ENCODE measurements at regions not wholly inside any gene's neighbourhood (a gene's known extent, or its start where the extent isn't known, plus 50 kb on each side); places are given as distances from the start of the nearest gene placed in this dataset.
"Not testable (repeated sequence)": the region's sequence is repeated elsewhere in the genome, so short reads cannot be mapped to it uniquely, and the experiment has no call there.

DNA sequence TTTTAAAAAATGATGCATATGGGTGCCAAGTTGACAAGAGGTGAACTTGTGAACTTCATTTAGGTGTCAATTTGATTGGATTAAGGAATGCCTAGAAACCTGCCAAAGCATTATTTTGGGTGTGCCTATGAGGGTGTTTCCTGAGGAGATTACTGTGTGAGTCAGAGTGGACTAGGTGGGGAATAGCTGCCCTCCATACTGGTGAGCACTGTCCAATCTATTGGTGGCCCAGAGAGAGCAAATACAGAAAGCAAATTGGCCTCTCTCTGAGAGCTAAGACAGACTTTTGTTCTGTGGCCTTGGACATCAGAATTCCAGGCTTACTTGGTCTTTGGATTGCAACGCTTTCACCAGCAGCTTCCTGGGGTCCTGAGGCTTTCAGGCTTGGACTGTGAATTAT, 388.0 kb downstream of the SUCLG1 start:
- no peaks in the 10 kb centered on the region for H3K4me1 ChIP-seq
- no peak for ATAC-seq (ENCODE audit: low FRiP score in 2 of 2)
- H3K4me3 ChIP-seq, result no peak overlapping the region
- H3K27ac ChIP-seq, result no peak overlapping the region
- H3K36me3 ChIP-seq, result no peaks in the 10 kb centered on the region
- no peak for DNase-seq
- no peaks in the 10 kb centered on the region for H3K9me3 ChIP-seq
- no peak for TF ChIP-seq EP300 (IDR thresholded peaks at IDR 0.05)
- TF ChIP-seq, protein P1, sequence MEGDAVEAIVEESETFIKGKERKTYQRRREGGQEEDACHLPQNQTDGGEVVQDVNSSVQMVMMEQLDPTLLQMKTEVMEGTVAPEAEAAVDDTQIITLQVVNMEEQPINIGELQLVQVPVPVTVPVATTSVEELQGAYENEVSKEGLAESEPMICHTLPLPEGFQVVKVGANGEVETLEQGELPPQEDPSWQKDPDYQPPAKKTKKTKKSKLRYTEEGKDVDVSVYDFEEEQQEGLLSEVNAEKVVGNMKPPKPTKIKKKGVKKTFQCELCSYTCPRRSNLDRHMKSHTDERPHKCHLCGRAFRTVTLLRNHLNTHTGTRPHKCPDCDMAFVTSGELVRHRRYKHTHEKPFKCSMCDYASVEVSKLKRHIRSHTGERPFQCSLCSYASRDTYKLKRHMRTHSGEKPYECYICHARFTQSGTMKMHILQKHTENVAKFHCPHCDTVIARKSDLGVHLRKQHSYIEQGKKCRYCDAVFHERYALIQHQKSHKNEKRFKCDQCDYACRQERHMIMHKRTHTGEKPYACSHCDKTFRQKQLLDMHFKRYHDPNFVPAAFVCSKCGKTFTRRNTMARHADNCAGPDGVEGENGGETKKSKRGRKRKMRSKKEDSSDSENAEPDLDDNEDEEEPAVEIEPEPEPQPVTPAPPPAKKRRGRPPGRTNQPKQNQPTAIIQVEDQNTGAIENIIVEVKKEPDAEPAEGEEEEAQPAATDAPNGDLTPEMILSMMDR (IDR thresholded peaks at IDR 0.05), result no peak
- no peak for TF ChIP-seq POLR2AphosphoS5 (IDR thresholded peaks at IDR 0.05)
- no peak for TF ChIP-seq POLR2A (IDR thresholded peaks at IDR 0.05)
- WGBS, 2 donors, result 81 to 94% methylated on average over 1 of the region's 1 CpG
- no peaks in the 10 kb centered on the region for H3K27me3 ChIP-seq

GRCh38 chr2:84065857-84066256, 393.2 kb downstream of the SUCLG1 start:
- Histone ChIP-seq H3K36me3 (no peaks in the 10 kb centered on the region), H3K9me3 (no peaks in the 10 kb centered on the region), H3K4me3 (no peak overlapping the region), H3K27ac (no peak overlapping the region), H3K27me3 (no peaks in the 10 kb centered on the region), H3K4me1 (no peaks in the 10 kb centered on the region)
- TF ChIP-seq, protein P1 (IDR thresholded peaks at IDR 0.05), result no peak
- TF ChIP-seq POLR2A (IDR thresholded peaks at IDR 0.05) (no peak), EP300 (IDR thresholded peaks at IDR 0.05) (no peak), POLR2AphosphoS5 (IDR thresholded peaks at IDR 0.05) (no peak)
- no peak for DNase-seq
- no peak for ATAC-seq (ENCODE audit: low FRiP score in 2 of 2)

GRCh38 chr2:84057917-84058560, 401.0 kb downstream of the SUCLG1 start:
- Histone ChIP-seq H3K9me3 (no peaks in the 10 kb centered on the region), H3K4me3 (no peak overlapping the region), H3K4me1 (no peaks in the 10 kb centered on the region), H3K27ac (no peak overlapping the region), H3K36me3 (no peaks in the 10 kb centered on the region), H3K27me3 (no peaks in the 10 kb centered on the region)
- ATAC-seq (ENCODE audit: low FRiP score in 2 of 2), result no peak
- TF ChIP-seq POLR2AphosphoS5 (IDR thresholded peaks at IDR 0.05), result no peak
- TF ChIP-seq POLR2A (IDR thresholded peaks at IDR 0.05), result no peak
- TF ChIP-seq EP300 (IDR thresholded peaks at IDR 0.05), result no peak
- TF ChIP-seq, protein P1 (IDR thresholded peaks at IDR 0.05), result no peak
- WGBS, 2 donors, result 86 to 93% methylated on average over 4 of the region's 4 CpGs
- DNase-seq, result no peak

DNA sequence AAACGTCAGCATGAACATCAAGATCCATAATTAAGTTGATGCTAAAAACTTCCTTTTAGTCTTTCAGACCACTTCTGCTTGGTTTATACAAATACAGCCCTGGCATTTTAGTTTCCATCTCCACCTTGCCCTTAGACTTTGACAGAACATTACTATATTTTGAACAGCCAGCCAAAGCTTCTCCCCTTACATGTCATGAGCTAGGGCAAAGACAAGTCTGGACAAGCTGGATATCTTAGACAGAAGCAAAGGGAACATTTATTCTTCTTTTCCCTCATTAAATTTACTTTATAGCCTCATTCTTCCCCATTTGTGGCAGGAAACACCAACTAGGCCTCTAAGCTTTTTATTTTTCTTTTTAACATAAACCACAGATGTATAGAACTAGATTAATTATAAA, 403.3 kb downstream of the SUCLG1 start:
- WGBS, 2 donors, result 39% methylated on average over 1 of the region's 1 CpG
- DNase-seq, result no peak
- H3K9me3 ChIP-seq, result no peaks in the 10 kb centered on the region

DNA sequence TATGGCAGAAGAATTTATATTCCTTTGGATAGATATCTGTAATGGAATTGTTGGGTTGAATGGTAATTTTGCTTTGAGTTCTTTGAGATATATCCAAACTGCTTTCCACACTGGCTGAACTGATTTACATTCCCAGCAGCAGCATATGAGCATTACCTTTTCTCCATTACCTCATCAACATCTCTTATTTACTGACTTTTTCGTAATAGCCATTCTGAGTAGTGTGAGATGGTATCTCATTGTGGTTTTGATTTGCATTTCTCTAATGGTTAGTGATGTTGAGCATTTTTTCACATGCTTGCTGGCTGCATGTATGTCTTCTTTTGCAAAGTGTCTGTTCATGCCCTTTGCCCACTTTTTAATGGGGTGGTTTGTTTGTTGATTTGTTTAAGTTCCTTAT, 404.5 kb downstream of the SUCLG1 start:
- not testable (repeated sequence) for H3K4me1 ChIP-seq; H3K9me3 ChIP-seq; H3K4me3 ChIP-seq; ATAC-seq (ENCODE audit: low FRiP score in 2 of 2); DNase-seq; H3K27me3 ChIP-seq; H3K27ac ChIP-seq; H3K36me3 ChIP-seq
- 65 to 70% methylated on average over 1 of the region's 1 CpG for WGBS, 2 donors

More for the DNA sequence above, 403.3 kb downstream of the SUCLG1 start:
- TF ChIP-seq EP300 (IDR thresholded peaks at IDR 0.05) (no peak), POLR2A (IDR thresholded peaks at IDR 0.05) (no peak), POLR2AphosphoS5 (IDR thresholded peaks at IDR 0.05) (no peak)
- TF ChIP-seq, protein P1 (IDR thresholded peaks at IDR 0.05), result no peak
- H3K36me3 ChIP-seq, result no peaks in the 10 kb centered on the region
- H3K27me3 ChIP-seq, result no peaks in the 10 kb centered on the region
- no peak overlapping the region for H3K4me3 ChIP-seq
- H3K27ac ChIP-seq, result no peak overlapping the region
- no peaks in the 10 kb centered on the region for H3K4me1 ChIP-seq
- no peak for ATAC-seq (ENCODE audit: low FRiP score in 2 of 2)

All from upper lobe of left lung (tissue), 6 donors.